GM23248 (cell line): ENCODE measurements at regions not wholly inside any gene's neighbourhood (a gene's known extent, or its start where the extent isn't known, plus 50 kb on each side); places are given as distances from the start of the nearest gene placed in this dataset.

Experiments used
- DNase-seq: peaks from one replicate; pipeline ENCODE4 v3.0.0-alpha.2; 2015
- H2AFZ ChIP-seq: fragments of 200-600 bp; sonication (generic); 2 replicates; pipeline ENCODE4 v1.6.1; 2016; ENCODE audit warnings: antibody characterized with exemption
- H3F3A ChIP-seq: fragments of 200-600 bp; sonication (generic); 2 replicates; pipeline ENCODE4 v1.6.1; 2016; ENCODE audit warnings: mild to moderate bottlenecking, antibody characterized with exemption, mixed run types; ENCODE audit not compliant: insufficient read depth
- H3K27ac ChIP-seq: fragments of 200-600 bp; sonication (generic); 2 replicates; pipeline ENCODE4 v1.5.1; 2016; ENCODE audit warnings: mild to moderate bottlenecking
- H3K27me3 ChIP-seq: fragments of 200-600 bp; sonication (generic); replicated peaks from 2 replicates; pipeline ENCODE4 v1.6.1; 2016; ENCODE audit warnings: mild to moderate bottlenecking; ENCODE audit not compliant: insufficient read depth
- H3K36me3 ChIP-seq: fragments of 200-600 bp; sonication (generic); 2 replicates; pipeline ENCODE4 v1.6.1; 2016; ENCODE audit warnings: low read depth, mild to moderate bottlenecking
- H3K4me1 ChIP-seq: fragments of 200-600 bp; sonication (generic); 2 replicates; pipeline ENCODE4 v1.6.1; 2016; ENCODE audit warnings: mild to moderate bottlenecking; ENCODE audit not compliant: insufficient read depth
- H3K4me2 ChIP-seq: fragments of 200-600 bp; sonication (generic); one replicate; pipeline ENCODE4 v1.6.1; 2016; ENCODE audit warnings: mild to moderate bottlenecking; ENCODE audit not compliant: unreplicated experiment
- H3K4me3 ChIP-seq: fragments of 200-600 bp; sonication (generic); 2 replicates; pipeline ENCODE4 v1.5.1; 2016; ENCODE audit warnings: mild to moderate bottlenecking
- H3K79me2 ChIP-seq: fragments of 200-600 bp; sonication (generic); 2 replicates; pipeline ENCODE4 v1.6.1; 2016; ENCODE audit warnings: mild to moderate bottlenecking; ENCODE audit not compliant: insufficient read depth
- H3K9ac ChIP-seq: fragments of 200-600 bp; sonication (generic); 2 replicates; pipeline ENCODE4 v1.6.1; 2016; ENCODE audit warnings: mild to moderate bottlenecking
- H3K9me2 ChIP-seq: fragments of 200-600 bp; sonication (generic); 2 replicates; pipeline ENCODE4 v1.6.1; 2016; ENCODE audit warnings: mixed run types, mild to moderate bottlenecking, moderate library complexity; ENCODE audit not compliant: insufficient read depth
- H3K9me3 ChIP-seq: fragments of 200-600 bp; sonication (generic); one replicate; pipeline ENCODE4 v1.6.1; 2017; ENCODE audit warnings: low read depth
- H4K20me1 ChIP-seq: fragments of 200-600 bp; sonication (generic); 2 replicates; pipeline ENCODE4 v1.6.0; 2016; ENCODE audit not compliant: insufficient read depth
- EZH2 ChIP-seq: fragments of 200-600 bp; sonication (generic); IDR thresholded peaks from 2 replicates; pipeline ENCODE4 v1.6.1; 2018; ENCODE audit warnings: antibody characterized with exemption, mild to moderate bottlenecking; ENCODE audit not compliant: insufficient read depth, poor library complexity, severe bottlenecking
- EZH2phosphoT487 ChIP-seq: fragments of 200-600 bp; sonication (generic); IDR thresholded peaks from 2 replicates; pipeline ENCODE4 v1.6.1; 2018; ENCODE audit warnings: antibody characterized with exemption, moderate library complexity, mild to moderate bottlenecking, low read depth; ENCODE audit not compliant: insufficient read depth
- WGBS, 2 experiments: methylation state at CpG; one replicate each; pipeline ENCODE4 v1.1.6; 2015 to 2017; ENCODE audit warnings: low lambda C conversion rate in 2 of 2, low coverage in 1 of 2; ENCODE audit errors: missing lambda C conversion rate in 2 of 2; 5-methylcytosine and 5-hydroxymethylcytosine counted together
- in situ Hi-C: fragments of 300-500 bp; cut with MboI; formaldehyde crosslinking; loops from 2 replicates; pipeline ENCODE4 v1.15.0; 2020

DNA sequence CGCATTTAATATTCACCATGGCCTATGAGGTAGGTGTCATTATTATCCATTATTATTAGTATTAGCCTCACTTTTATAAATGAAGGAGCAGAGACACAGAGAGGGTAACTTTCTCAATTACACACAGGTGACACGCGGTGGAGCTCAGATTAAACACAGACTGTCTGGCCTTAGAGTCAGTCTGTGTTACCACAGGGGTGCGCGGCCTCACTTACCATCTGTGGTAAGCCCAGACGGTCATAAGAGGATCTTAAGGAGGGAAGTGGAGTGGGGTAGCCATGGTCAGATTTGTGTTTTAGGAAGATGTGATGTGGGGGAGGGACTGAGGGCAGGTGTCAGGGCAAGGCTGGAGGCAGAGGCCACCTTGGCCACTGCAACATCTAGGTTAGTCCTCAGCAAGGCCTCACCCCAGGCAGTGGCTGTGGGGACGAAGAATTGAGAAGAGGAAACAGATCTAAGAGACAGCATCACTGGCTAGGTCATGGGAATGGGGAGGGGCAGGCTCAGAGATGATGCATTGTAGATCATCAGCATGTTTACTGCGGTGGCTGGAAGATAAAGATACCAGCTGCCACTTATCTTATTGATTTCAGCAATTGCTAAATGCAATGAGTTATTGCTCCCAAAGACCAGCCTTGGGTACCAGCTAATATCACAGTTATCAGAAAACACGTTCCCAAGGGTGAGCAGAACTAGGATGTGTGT is 67.1 kb downstream of the SERPINA3 start:
- no peak for DNase-seq
- Histone ChIP-seq H2AFZ (no peak overlapping the region), H3K4me3 (no peak overlapping the region), H3K79me2 (no peaks in the 10 kb centered on the region), H3K4me2 (no peak overlapping the region), H4K20me1 (no peaks in the 10 kb centered on the region), H3F3A (no peaks in the 10 kb centered on the region), H3K27ac (no peak overlapping the region), H3K9me2 (no peaks in the 10 kb centered on the region), H3K36me3 (no peaks in the 10 kb centered on the region), H3K9ac (no peak overlapping the region), H3K9me3 (no peaks in the 10 kb centered on the region), H3K27me3 (no peaks in the 10 kb centered on the region), H3K4me1 (no peaks in the 10 kb centered on the region; the same call in 1 of the 2 replicates)
- in situ Hi-C loops: no loop called here
- no peak for TF ChIP-seq EZH2phosphoT487
- no peak for TF ChIP-seq EZH2
- 81 to 84% methylated on average over 9 of the region's 9 CpGs for WGBS, 2 experiments

DNA sequence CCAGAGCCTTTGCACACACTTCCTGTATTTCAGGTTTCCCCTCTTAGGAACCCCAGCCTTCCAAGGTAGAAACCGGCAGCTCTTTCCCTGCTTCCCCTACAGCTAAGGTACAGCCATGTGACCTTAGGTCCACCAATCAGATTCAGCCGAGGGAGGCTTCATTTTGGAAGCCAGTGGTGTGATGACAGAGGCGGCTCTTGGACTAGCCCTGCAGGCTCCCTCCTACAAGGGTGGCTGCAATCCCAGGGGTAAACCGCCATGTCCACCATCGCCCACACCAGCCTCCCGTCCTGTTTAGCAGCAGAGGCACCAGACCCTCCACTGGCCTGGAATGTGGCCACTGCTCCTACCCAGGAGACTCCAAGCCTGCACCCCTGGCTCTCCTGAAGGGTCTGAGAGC is 65.6 kb downstream of the SERPINA3 start:
- H3K4me3 ChIP-seq: no peak overlapping the region
- 58 to 63% methylated on average over 5 to 6 of the region's 6 CpGs for WGBS, 2 experiments
- H2AFZ ChIP-seq: no peak overlapping the region
- no peaks in the 10 kb centered on the region for H3K27me3 ChIP-seq
- H3K27ac ChIP-seq: no peak overlapping the region
- no peak overlapping the region for H3K9ac ChIP-seq
- H3K9me2 ChIP-seq: no peaks in the 10 kb centered on the region
- no peak for DNase-seq
- TF ChIP-seq EZH2phosphoT487 (no peak), EZH2 (no peak)
- H3K9me3 ChIP-seq: no peaks in the 10 kb centered on the region
- H3K79me2 ChIP-seq: no peaks in the 10 kb centered on the region
- in situ Hi-C loops: no loop called here
- no peaks in the 10 kb centered on the region; the same call in 1 of the 2 replicates for H3K4me1 ChIP-seq
- no peaks in the 10 kb centered on the region for H4K20me1 ChIP-seq
- no peaks in the 10 kb centered on the region for H3K36me3 ChIP-seq
- no peak overlapping the region for H3K4me2 ChIP-seq
- no peaks in the 10 kb centered on the region for H3F3A ChIP-seq

DNA sequence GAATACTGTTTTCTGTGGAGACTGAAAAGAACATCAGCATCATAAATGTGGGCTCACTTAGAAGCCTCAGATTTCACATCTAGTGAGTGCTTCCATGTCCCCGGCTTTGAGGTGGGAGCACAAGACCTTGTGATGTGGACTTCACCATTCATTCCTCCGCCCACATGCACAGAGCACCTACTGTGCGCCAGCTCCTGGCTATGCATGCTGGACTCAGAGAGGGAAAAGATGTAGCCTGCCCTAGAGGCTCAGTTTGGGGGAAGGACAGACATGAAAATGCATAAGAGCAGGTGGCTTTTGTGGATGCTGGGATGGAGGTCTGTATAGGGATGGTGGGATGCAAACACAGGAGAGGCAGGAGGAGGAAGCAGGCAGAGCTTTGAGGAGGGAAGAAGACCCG is 65.0 kb downstream of the SERPINA3 start:
- TF ChIP-seq EZH2phosphoT487: no peak
- no peak for TF ChIP-seq EZH2
- no peak overlapping the region for H3K4me2 ChIP-seq

DNA sequence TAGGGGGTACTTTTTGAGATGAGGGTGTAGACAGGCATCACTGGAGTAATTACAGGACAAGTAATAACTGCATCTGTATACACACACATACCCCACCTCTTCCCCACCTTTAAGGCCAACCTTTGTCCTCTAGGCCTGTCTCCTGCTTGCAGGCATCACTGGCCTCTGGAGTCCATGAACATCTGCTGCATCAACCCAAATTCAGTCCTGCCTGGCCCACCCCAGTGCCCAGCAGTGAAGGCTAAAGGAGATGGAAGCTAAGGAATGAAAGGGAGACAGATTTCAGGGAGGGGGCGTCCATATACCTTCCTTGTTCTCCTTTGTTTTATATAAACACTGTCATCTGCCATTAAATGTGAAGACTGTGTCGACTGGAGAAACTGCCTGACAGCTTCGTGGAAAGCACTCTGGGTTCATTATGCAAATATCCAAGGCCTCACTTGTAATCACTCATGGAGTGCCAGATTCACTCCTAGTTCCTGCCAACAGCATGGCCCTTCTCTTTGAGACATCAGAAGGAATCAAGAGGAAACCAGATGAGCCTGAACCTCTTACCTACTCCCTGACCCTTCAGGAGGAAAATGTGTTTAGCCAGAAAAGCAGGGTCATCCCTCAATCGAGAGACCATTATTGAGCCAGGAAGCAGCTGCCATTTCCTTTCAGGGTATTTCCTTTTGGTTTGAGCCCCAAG is 64.4 kb downstream of the SERPINA3 start:
- in situ Hi-C loops: no loop called here
- 44 to 60% methylated on average over 4 of the region's 4 CpGs for whole genome bisulfite sequencing, 2 experiments
- no peaks in the 10 kb centered on the region for H4K20me1 ChIP-seq

More for the DNA sequence above, 65.0 kb downstream of the SERPINA3 start:
- Histone ChIP-seq H3K9ac (no peak overlapping the region), H2AFZ (no peak overlapping the region), H3K79me2 (no peaks in the 10 kb centered on the region), H3K4me1 (no peaks in the 10 kb centered on the region; the same call in 1 of the 2 replicates), H3K4me3 (no peak overlapping the region), H3K9me2 (no peaks in the 10 kb centered on the region), H3K27me3 (no peaks in the 10 kb centered on the region), H3K27ac (no peak overlapping the region), H3K9me3 (no peaks in the 10 kb centered on the region), H3K36me3 (no peaks in the 10 kb centered on the region), H3F3A (no peaks in the 10 kb centered on the region), H4K20me1 (no peaks in the 10 kb centered on the region)
- no peak for DNase-seq
- in situ Hi-C loops: no loop called here
- WGBS, 2 experiments: 69 to 76% methylated on average over 4 of the region's 4 CpGs

More for the DNA sequence above, 64.4 kb downstream of the SERPINA3 start:
- DNase-seq: no peak
- Histone ChIP-seq H3K4me3 (no peak overlapping the region), H3K79me2 (no peaks in the 10 kb centered on the region), H3K9me3 (no peaks in the 10 kb centered on the region), H3K27ac (no peak overlapping the region), H3F3A (no peaks in the 10 kb centered on the region), H3K9ac (no peak overlapping the region), H3K9me2 (no peaks in the 10 kb centered on the region), H3K27me3 (no peaks in the 10 kb centered on the region), H3K4me1 (no peaks in the 10 kb centered on the region; the same call in 1 of the 2 replicates), H2AFZ (no peak overlapping the region), H3K4me2 (no peak overlapping the region), H3K36me3 (no peaks in the 10 kb centered on the region)
- TF ChIP-seq EZH2 (no peak), EZH2phosphoT487 (no peak)
